ENCODE measurements at regions not wholly inside any gene's neighbourhood (a gene's known extent, or its start where the extent isn't known, plus 50 kb on each side); places are given as distances from the start of the nearest gene placed in this dataset.

GRCh38 chr2:129314120-129314519, 665.3 kb upstream of the RAB6C start:
- Histone ChIP-seq H3F3A (ENCODE audit: low read depth) (no peaks in the 10 kb centered on the region), H3K27ac (no peak overlapping the region), H3K4me1 (no peaks in the 10 kb centered on the region), H3K27me3 (no peaks in the 10 kb centered on the region), H3K9me3 (ENCODE audit: low read depth) (no peaks in the 10 kb centered on the region), H3K79me2 (ENCODE audit: low read depth) (no peaks in the 10 kb centered on the region), H3K4me3 (no peak overlapping the region), H3K36me3 (no peaks in the 10 kb centered on the region), H3K9ac (no peak overlapping the region), H3K4me2 (no peak overlapping the region), H4K20me1 (ENCODE audit: low read depth) (no peaks in the 10 kb centered on the region), H2AFZ (replicated peaks) (no peak overlapping the region)
- TF ChIP-seq CTCF (IDR thresholded peaks at IDR 0.05) = no peak
- no peak for TF ChIP-seq EZH2phosphoT487 (IDR thresholded peaks at IDR 0.05)
- no peak for TF ChIP-seq EZH2 (IDR thresholded peaks at IDR 0.05)
- Mint-ChIP-seq H3K27me3 (ENCODE audit: insufficient read depth, low read depth) (no peaks in the 10 kb centered on the region), H3K27ac (no peak overlapping the region), H3K36me3 (no peaks in the 10 kb centered on the region), H3K9me3 (no peaks in the 10 kb centered on the region), H3K4me3 (no peak overlapping the region), H3K4me1 (no peaks in the 10 kb centered on the region)
- DNase-seq (ENCODE audit: low spot score) = no peak

- H3K27ac ChIP-seq = no peak overlapping the region
- no peak for DNase-seq (ENCODE audit: low spot score)
- TF ChIP-seq EZH2phosphoT487 (IDR thresholded peaks at IDR 0.05) = no peak
- TF ChIP-seq EZH2 (IDR thresholded peaks at IDR 0.05) = no peak
- no peak for TF ChIP-seq CTCF (IDR thresholded peaks at IDR 0.05)
- H3K4me1 Mint-ChIP-seq = no peaks in the 10 kb centered on the region
- no peak overlapping the region for H3K4me3 ChIP-seq
- no peak overlapping the region for H3K27ac Mint-ChIP-seq
- no peaks in the 10 kb centered on the region for H3K27me3 ChIP-seq
- H3K9me3 ChIP-seq (ENCODE audit: low read depth) = no peaks in the 10 kb centered on the region
- H3K36me3 ChIP-seq = no peaks in the 10 kb centered on the region
- no peaks in the 10 kb centered on the region for H3K27me3 Mint-ChIP-seq (ENCODE audit: insufficient read depth, low read depth)
- peak overlapping the region; percentile 50 for H2AFZ ChIP-seq (replicated peaks)
- H3F3A ChIP-seq (ENCODE audit: low read depth) = no peaks in the 10 kb centered on the region
- peaks cover 2% of the 10 kb centered on the region for H3K9me3 Mint-ChIP-seq
- no peaks in the 10 kb centered on the region for H3K4me1 ChIP-seq
- no peak overlapping the region for H3K4me2 ChIP-seq
- no peaks in the 10 kb centered on the region for H4K20me1 ChIP-seq (ENCODE audit: low read depth)
- H3K79me2 ChIP-seq (ENCODE audit: low read depth) = no peaks in the 10 kb centered on the region
- H3K4me3 Mint-ChIP-seq = no peak overlapping the region
- H3K9ac ChIP-seq = no peak overlapping the region
- H3K36me3 Mint-ChIP-seq = no peaks in the 10 kb centered on the region
Observed at GRCh38 chr2:129318581-129319421, 660.7 kb upstream of the RAB6C start.

GRCh38 chr2:129319422-129319717, 660.1 kb upstream of the RAB6C start:
- H2AFZ ChIP-seq (replicated peaks) = peak overlapping the region; percentile 10

More at GRCh38 chr2:129319422-129319717, 660.1 kb upstream of the RAB6C start:
- H3K36me3 Mint-ChIP-seq = no peaks in the 10 kb centered on the region
- H3K4me3 Mint-ChIP-seq = no peak overlapping the region
- Histone ChIP-seq H3K36me3 (no peaks in the 10 kb centered on the region), H3K79me2 (ENCODE audit: low read depth) (no peaks in the 10 kb centered on the region), H3F3A (ENCODE audit: low read depth) (no peaks in the 10 kb centered on the region), H3K4me1 (no peaks in the 10 kb centered on the region), H3K4me2 (no peak overlapping the region), H3K27me3 (no peaks in the 10 kb centered on the region), H3K4me3 (no peak overlapping the region), H4K20me1 (ENCODE audit: low read depth) (no peaks in the 10 kb centered on the region), H3K9ac (no peak overlapping the region), H3K27ac (no peak overlapping the region), H3K9me3 (ENCODE audit: low read depth) (no peaks in the 10 kb centered on the region)
- no peak for DNase-seq (ENCODE audit: low spot score)
- TF ChIP-seq EZH2 (IDR thresholded peaks at IDR 0.05) (no peak), CTCF (IDR thresholded peaks at IDR 0.05) (no peak), EZH2phosphoT487 (IDR thresholded peaks at IDR 0.05) (no peak)
- H3K27me3 Mint-ChIP-seq (ENCODE audit: insufficient read depth, low read depth) = peaks cover 2% of the 10 kb centered on the region
- H3K27ac Mint-ChIP-seq = no peak overlapping the region
- H3K9me3 Mint-ChIP-seq = peaks cover 2% of the 10 kb centered on the region
- H3K4me1 Mint-ChIP-seq = no peaks in the 10 kb centered on the region

Data from neural progenitor cell (in vitro differentiated cells).